Suprapubic skin (tissue), 4 donors: ENCODE measurements at regions not wholly inside any gene's neighbourhood (a gene's known extent, or its start where the extent isn't known, plus 50 kb on each side); places are given as distances from the start of the nearest gene placed in this dataset.

ENCODE experiments used
- EP300 ChIP-seq: sonication (generic); formaldehyde crosslinking; IDR thresholded peaks from one replicate; pipeline ENCODE4 v1.6.1; 2017; ENCODE audit warnings: antibody characterized with exemption
- POLR2AphosphoS5 ChIP-seq, 3 donors: sonication (generic); formaldehyde crosslinking; IDR thresholded peaks; one replicate each; pipeline ENCODE4 v1.6.1; 2017; ENCODE audit warnings: antibody characterized with exemption in 3 of 3
- TF ChIP-seq, protein P1 (sequence below), 2 donors: fragments of 200-600 bp in 1 of 2; fragments of 450-650 bp in 1 of 2; sonication (generic) in 1 of 2; IDR thresholded peaks; one replicate each; pipeline ENCODE4 v1.5.1; 2016 to 2019; ENCODE audit warnings: antibody characterized with exemption in 2 of 2, mild to moderate bottlenecking in 1 of 2, moderate library complexity in 1 of 2

DNA sequence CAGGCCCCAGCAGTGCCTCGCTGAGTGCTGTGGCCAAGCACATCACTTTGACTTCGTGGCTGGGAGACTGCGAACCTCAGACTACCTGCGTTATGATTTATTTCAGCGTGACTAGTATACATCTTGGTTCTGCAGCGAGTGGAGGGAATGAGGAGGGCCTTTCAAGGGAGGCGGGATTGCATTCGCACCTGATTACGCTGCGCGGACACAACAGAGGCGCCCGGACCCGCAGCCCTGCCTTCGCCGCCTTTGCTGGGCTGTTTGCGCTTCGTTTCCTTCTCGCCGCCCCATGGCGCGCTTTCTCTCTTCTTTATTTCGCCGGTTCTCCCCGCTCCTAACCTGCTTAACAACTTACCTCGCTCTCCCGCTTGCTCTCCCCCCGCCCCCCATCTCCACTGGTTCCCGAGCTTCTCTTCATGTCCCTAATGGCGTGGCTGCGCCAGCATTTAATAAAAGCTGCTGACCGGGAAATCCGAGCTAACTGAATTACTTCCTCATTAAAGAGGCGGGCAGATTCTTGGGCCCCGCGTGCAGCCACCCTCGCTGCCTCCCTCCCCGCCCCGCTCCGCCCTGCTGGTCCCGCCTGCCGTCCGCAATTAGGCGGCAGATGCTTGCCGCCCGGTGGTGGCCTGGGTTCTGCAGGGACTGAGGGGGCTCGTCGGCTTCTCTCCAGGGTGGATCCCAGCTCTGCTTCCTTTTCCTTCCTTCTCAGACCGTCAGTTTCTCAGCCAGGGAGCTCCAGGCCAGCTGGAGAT lies 257.6 kb upstream of the SDK2 start:
- TF ChIP-seq, protein P1, sequence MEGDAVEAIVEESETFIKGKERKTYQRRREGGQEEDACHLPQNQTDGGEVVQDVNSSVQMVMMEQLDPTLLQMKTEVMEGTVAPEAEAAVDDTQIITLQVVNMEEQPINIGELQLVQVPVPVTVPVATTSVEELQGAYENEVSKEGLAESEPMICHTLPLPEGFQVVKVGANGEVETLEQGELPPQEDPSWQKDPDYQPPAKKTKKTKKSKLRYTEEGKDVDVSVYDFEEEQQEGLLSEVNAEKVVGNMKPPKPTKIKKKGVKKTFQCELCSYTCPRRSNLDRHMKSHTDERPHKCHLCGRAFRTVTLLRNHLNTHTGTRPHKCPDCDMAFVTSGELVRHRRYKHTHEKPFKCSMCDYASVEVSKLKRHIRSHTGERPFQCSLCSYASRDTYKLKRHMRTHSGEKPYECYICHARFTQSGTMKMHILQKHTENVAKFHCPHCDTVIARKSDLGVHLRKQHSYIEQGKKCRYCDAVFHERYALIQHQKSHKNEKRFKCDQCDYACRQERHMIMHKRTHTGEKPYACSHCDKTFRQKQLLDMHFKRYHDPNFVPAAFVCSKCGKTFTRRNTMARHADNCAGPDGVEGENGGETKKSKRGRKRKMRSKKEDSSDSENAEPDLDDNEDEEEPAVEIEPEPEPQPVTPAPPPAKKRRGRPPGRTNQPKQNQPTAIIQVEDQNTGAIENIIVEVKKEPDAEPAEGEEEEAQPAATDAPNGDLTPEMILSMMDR (IDR thresholded peaks at IDR 0.05): no peak
- no peak for TF ChIP-seq POLR2AphosphoS5 (IDR thresholded peaks at IDR 0.05)
- TF ChIP-seq EP300: no peak
